Mucosa of descending colon (tissue), 3 donors: ENCODE measurements at regions not wholly inside any gene's neighbourhood (a gene's known extent, or its start where the extent isn't known, plus 50 kb on each side); places are given as distances from the start of the nearest gene placed in this dataset.
A peak's percentile ranks its signal among the peaks of the same experiment; 100 is the strongest.

Experiments used
- ATAC-seq: fragments of 200-7000 bp; cut with Tn5 transposase; one replicate; pipeline ENCODE4 v1.9.1; 2020; ENCODE audit warnings: mild to moderate bottlenecking, moderate library complexity
- DNase-seq, 3 donors: peaks; one replicate each; pipeline ENCODE4 v3.0.0-alpha.2; 2020
- H3K36me3 ChIP-seq: fragments of 200-600 bp; one replicate; pipeline ENCODE4 v1.8.0; 2021; ENCODE audit warnings: low read depth, mild to moderate bottlenecking
- H3K4me1 ChIP-seq: fragments of 200-600 bp; one replicate; pipeline ENCODE4 v1.8.0; 2021; ENCODE audit warnings: low read depth, mild to moderate bottlenecking
- H3K4me3 ChIP-seq: fragments of 200-600 bp; one replicate; pipeline ENCODE4 v1.8.0; 2021; ENCODE audit warnings: mild to moderate bottlenecking
- H3K9me3 ChIP-seq: fragments of 200-600 bp; one replicate; pipeline ENCODE4 v1.8.0; 2021; ENCODE audit warnings: mild to moderate bottlenecking
- intact Hi-C, 2 donors: fragments of 100-400 bp; cut with DNase I in 1 of 2; cut with micrococcal nuclease in 1 of 2; formaldehyde crosslinking; loops; one replicate each; pipeline versions ENCODE4 v1.11.0 to v1.11.1; 2022; cut with DNase I, micrococcal nuclease
- TF ChIP-seq, protein P1 (sequence below): fragments of 200-600 bp; IDR thresholded peaks from one replicate; pipeline ENCODE4 v1.8.0; 2022; ENCODE audit warnings: antibody characterized with exemption, mild to moderate bottlenecking
- donor health status: DM: no; HTN: no; CAD: no; lungs with moderate emphysema.
- donor health status: DM: no; HTN: no; CAD: no.
- donor health status: DM: no; HTN: yes; CAD: no.

- DNase-seq (peak in 1 of 3 donors; percentile 1), ATAC-seq (no peak)
- Histone ChIP-seq H3K9me3 (no peaks in the 10 kb centered on the region), H3K4me1 (no peaks in the 10 kb centered on the region), H3K36me3 (no peaks in the 10 kb centered on the region), H3K4me3 (no peak overlapping the region)
- TF ChIP-seq, protein P1, sequence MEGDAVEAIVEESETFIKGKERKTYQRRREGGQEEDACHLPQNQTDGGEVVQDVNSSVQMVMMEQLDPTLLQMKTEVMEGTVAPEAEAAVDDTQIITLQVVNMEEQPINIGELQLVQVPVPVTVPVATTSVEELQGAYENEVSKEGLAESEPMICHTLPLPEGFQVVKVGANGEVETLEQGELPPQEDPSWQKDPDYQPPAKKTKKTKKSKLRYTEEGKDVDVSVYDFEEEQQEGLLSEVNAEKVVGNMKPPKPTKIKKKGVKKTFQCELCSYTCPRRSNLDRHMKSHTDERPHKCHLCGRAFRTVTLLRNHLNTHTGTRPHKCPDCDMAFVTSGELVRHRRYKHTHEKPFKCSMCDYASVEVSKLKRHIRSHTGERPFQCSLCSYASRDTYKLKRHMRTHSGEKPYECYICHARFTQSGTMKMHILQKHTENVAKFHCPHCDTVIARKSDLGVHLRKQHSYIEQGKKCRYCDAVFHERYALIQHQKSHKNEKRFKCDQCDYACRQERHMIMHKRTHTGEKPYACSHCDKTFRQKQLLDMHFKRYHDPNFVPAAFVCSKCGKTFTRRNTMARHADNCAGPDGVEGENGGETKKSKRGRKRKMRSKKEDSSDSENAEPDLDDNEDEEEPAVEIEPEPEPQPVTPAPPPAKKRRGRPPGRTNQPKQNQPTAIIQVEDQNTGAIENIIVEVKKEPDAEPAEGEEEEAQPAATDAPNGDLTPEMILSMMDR: no peak
- intact Hi-C loops: no loop called here
Measured at GRCh38 chr5:176734756-176735342, 75.5 kb upstream of the UNC5A start.

DNA sequence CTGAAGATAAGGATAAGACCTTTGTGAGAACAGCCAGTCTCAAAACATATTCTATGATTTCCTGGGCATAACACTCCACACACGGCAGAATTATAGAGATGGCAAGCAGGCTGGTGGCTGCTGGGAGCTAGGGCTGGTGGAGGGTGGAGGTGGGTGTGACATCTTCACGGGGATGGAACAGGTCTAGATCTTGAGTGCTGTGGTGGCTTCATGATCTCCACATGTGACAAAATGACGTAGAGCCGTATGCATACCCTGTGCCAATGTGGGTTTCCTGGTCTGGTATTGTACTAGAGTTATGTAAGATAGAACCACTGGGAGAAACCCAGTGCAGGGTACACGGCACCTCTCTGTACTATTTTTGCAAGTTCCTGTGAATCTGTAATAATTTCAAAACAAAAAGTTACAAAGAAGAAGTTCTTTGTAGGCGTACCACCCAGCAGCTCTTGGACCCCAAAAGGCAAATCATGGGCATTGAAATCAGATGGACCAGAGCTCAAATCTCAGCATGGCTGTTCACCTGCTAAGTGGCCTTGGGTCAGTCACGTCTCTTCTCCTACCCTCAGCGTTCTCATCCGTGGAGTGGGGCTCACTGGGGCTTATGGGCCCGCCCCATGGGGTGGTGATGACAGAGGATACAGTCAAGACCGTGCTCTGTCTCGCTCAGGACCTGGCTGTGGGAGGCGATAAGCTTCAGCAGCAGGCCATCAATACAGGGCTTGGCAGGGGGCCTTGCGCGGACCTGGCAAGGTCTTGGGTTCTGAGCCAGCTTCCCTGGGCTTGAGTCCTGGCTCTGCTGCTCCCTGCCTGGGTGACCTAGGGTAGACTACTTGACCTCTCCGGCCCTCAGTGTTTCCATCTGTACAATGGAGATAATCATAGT is 74.7 kb upstream of the UNC5A start:
- no peak overlapping the region for H3K4me3 ChIP-seq
- intact Hi-C loops: no loop called here
- H3K36me3 ChIP-seq: no peaks in the 10 kb centered on the region
- H3K4me1 ChIP-seq: no peaks in the 10 kb centered on the region
- TF ChIP-seq, protein P1: no peak
- DNase-seq (peak in 1 of 3 donors; percentile 0), ATAC-seq (no peak)
- no peaks in the 10 kb centered on the region for H3K9me3 ChIP-seq

DNA sequence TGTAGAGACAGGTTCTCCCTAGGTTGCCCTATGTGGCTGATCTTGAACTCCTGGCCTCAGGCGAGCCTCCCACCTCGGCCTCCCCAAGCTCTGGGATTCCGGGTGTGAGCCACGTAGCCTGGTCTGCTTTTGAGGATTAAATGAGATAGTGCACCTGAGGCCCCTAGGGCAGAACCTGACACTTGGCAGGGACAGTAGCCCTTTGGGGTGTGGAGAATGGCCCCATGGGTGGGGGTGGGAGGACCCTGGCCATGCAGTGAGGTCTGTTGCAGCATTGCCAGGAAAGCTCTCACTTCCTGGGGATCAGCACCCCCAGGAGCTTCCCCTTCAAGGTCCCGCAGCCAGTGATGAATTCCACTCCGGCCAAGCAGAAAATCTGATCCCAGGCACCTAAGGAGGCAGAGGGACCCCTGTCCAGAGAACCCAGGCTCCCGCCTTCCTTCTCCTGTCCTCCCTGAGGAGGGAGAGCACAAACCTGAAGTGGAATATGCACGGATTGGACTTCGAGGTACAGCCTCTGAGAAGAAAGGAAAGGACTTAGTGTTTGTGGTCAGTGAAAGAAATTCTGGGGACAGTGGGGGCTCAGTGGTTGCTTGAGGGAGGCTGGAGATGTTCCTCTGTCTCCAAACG is 73.9 kb upstream of the UNC5A start:
- Histone ChIP-seq H3K36me3 (no peaks in the 10 kb centered on the region), H3K4me3 (no peak overlapping the region), H3K9me3 (no peaks in the 10 kb centered on the region), H3K4me1 (no peaks in the 10 kb centered on the region)
- intact Hi-C loops: no loop called here
- TF ChIP-seq, protein P1: no peak
- no peak for ATAC-seq
- peak in 1 of 3 donors; percentile 1 for DNase-seq

GRCh38 chr5:176736931-176737745 is 73.2 kb upstream of the UNC5A start:
- Histone ChIP-seq H3K4me3 (no peak overlapping the region), H3K36me3 (no peaks in the 10 kb centered on the region), H3K4me1 (no peaks in the 10 kb centered on the region), H3K9me3 (no peaks in the 10 kb centered on the region)
- DNase-seq (no peak), ATAC-seq (no peak)
- intact Hi-C loops: no loop called here
- TF ChIP-seq, protein P1: no peak
